ENCODE measurements at regions not wholly inside any gene's neighbourhood (a gene's known extent, or its start where the extent isn't known, plus 50 kb on each side); places are given as distances from the start of the nearest gene placed in this dataset.

DNA sequence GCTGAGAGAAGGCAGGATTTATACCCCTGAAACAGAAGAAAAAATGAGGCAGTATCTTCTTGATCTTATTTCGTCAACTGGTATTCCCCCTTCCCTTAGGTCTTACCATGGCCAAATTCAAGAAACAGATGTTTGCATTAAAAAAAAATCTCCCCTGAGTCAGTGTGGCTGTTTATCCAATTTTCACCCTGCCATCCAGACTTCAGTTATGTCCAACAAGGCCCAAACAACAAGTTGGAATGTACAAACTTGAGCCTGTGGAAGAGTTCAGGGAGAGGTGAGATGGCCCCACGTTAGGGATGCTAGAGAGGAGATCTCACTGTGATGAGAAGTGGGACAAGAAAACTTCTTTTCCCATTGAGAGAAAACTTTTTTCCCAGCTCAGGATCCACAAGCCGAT lies 147.2 kb upstream of the PROX1 start:
- TF ChIP-seq, protein P1, sequence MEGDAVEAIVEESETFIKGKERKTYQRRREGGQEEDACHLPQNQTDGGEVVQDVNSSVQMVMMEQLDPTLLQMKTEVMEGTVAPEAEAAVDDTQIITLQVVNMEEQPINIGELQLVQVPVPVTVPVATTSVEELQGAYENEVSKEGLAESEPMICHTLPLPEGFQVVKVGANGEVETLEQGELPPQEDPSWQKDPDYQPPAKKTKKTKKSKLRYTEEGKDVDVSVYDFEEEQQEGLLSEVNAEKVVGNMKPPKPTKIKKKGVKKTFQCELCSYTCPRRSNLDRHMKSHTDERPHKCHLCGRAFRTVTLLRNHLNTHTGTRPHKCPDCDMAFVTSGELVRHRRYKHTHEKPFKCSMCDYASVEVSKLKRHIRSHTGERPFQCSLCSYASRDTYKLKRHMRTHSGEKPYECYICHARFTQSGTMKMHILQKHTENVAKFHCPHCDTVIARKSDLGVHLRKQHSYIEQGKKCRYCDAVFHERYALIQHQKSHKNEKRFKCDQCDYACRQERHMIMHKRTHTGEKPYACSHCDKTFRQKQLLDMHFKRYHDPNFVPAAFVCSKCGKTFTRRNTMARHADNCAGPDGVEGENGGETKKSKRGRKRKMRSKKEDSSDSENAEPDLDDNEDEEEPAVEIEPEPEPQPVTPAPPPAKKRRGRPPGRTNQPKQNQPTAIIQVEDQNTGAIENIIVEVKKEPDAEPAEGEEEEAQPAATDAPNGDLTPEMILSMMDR (IDR thresholded peaks at IDR 0.05): no peak
- TF ChIP-seq EZH2 (IDR thresholded peaks at IDR 0.05): no peak
- TF ChIP-seq EZH2phosphoT487 (IDR thresholded peaks at IDR 0.05): no peak

Measured in neural progenitor cell (in vitro differentiated cells).